PC-3 (cell line): ENCODE measurements at regions not wholly inside any gene's neighbourhood (a gene's known extent, or its start where the extent isn't known, plus 50 kb on each side); places are given as distances from the start of the nearest gene placed in this dataset.

Source experiments
- CTCF ChIP-seq: fragments of 300-600 bp; sonication (generic); conservative IDR thresholded peaks from 2 replicates; pipeline ENCODE4 v1.5.1; 2017; ENCODE audit warnings: antibody characterized with exemption, low read depth, mild to moderate bottlenecking, low read length
- EZH2phosphoT487 ChIP-seq: fragments of 300-600 bp; sonication (generic); IDR thresholded peaks from 2 replicates; pipeline ENCODE4 v1.6.1; 2018; ENCODE audit warnings: mild to moderate bottlenecking, antibody characterized with exemption, low read length, borderline replicate concordance

- no peak for TF ChIP-seq CTCF
- no peak for TF ChIP-seq EZH2phosphoT487
These were observed 52.6 kb upstream of the PDHA1 start for GRCh38 chrX:19291086-19291485.
